Kidney (tissue), 13 donors: ENCODE measurements at regions not wholly inside any gene's neighbourhood (a gene's known extent, or its start where the extent isn't known, plus 50 kb on each side); places are given as distances from the start of the nearest gene placed in this dataset.

Experiments
- DNase-seq, 5 donors: peaks; one replicate each; pipeline ENCODE4 v3.0.0-alpha.2; 2013 to 2020
- FAIRE-seq: peaks from 2 replicates; lab custom pipeline; 2012; peaks lifted over from hg19 to GRCh38; lab: Jason Lieb, UNC
- H3K27ac ChIP-seq, 2 donors: one replicate each; pipeline ENCODE4 v1.7.0; 2013; ENCODE audit warnings: low read depth in 2 of 2, low read length in 2 of 2, inconsistent platforms in 1 of 2
- H3K27me3 ChIP-seq: one replicate; pipeline ENCODE4 v1.7.1; 2013; ENCODE audit warnings: low read length, inconsistent platforms; ENCODE audit not compliant: control insufficient read depth, insufficient read depth
- H3K36me3 ChIP-seq, 3 donors: one replicate each; pipeline versions ENCODE4 v1.7.0 to v1.7.1; 2013; ENCODE audit warnings: low read length in 3 of 3, control low read depth in 1 of 3, inconsistent platforms in 1 of 3; ENCODE audit not compliant: insufficient read depth in 3 of 3, control insufficient read depth in 2 of 3
- H3K4me1 ChIP-seq, 3 donors: one replicate each; pipeline versions ENCODE4 v1.7.0 to v1.7.1; 2013; ENCODE audit warnings: low read length in 3 of 3, inconsistent platforms in 1 of 3, low read depth in 1 of 3; ENCODE audit not compliant: control insufficient read depth in 2 of 3, insufficient read depth in 2 of 3
- H3K4me3 ChIP-seq, 3 donors: one replicate each; pipeline versions ENCODE4 v1.7.0 to v1.8.1; 2013; ENCODE audit warnings: low read length in 3 of 3, control low read depth in 1 of 3, inconsistent platforms in 1 of 3
- H3K9ac ChIP-seq, 3 donors: one replicate each; pipeline versions ENCODE4 v1.7.0 to v1.7.1; 2013; ENCODE audit warnings: low read length in 3 of 3, control low read depth in 1 of 3, inconsistent platforms in 1 of 3
- H3K9me3 ChIP-seq, 3 donors: one replicate each; pipeline versions ENCODE4 v1.7.0 to v1.7.1; 2013; ENCODE audit warnings: low read length in 3 of 3, control low read depth in 1 of 3, inconsistent platforms in 1 of 3; ENCODE audit not compliant: control insufficient read depth in 2 of 3, insufficient read depth in 1 of 3
- intact Hi-C: fragments of 100-400 bp; cut with DNase I; formaldehyde crosslinking; loops from one replicate; pipeline ENCODE4 v1.11.1; 2022
- TF ChIP-seq, protein P1 (sequence below): IDR thresholded peaks from 3 replicates; pipeline ENCODE4 v1.5.1; 2012; ENCODE audit warnings: mild to moderate bottlenecking, moderate library complexity, borderline replicate concordance; ENCODE audit not compliant: insufficient read depth; ENCODE audit errors: extremely low read depth
- donor health status: control.
- donor health status: control.
- donor health status: control.
- donor health status: control.
- donor health status: control.
- donor health status: DM: yes; HTN: yes; CAD: no.
- donor health status: Normal renal cell carcinoma (clear cell type).

DNA sequence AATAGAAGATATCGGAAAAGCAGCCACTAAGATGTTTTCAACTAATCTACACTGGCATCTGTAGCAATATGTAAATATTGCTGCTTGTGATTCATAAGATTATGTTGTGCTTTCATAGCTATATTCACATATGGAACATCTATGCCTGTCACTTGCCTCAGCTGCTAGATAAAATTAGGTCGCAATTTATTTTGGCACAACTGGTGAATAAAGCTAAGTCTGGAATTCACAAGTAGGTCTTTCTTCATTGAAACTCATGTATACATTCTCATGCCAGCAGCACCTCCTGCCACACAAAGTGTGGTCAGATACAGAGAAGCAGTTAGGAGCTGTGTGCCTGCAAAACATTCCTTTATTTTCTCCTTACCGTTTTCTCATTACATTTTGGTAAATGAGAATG is 543.3 kb upstream of the CHORDC1 start:
- TF ChIP-seq, protein P1, sequence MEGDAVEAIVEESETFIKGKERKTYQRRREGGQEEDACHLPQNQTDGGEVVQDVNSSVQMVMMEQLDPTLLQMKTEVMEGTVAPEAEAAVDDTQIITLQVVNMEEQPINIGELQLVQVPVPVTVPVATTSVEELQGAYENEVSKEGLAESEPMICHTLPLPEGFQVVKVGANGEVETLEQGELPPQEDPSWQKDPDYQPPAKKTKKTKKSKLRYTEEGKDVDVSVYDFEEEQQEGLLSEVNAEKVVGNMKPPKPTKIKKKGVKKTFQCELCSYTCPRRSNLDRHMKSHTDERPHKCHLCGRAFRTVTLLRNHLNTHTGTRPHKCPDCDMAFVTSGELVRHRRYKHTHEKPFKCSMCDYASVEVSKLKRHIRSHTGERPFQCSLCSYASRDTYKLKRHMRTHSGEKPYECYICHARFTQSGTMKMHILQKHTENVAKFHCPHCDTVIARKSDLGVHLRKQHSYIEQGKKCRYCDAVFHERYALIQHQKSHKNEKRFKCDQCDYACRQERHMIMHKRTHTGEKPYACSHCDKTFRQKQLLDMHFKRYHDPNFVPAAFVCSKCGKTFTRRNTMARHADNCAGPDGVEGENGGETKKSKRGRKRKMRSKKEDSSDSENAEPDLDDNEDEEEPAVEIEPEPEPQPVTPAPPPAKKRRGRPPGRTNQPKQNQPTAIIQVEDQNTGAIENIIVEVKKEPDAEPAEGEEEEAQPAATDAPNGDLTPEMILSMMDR, result no peak
- intact Hi-C loops, result no loop called here
- H3K9me3 ChIP-seq, result no peaks in the 10 kb centered on the region
- H3K36me3 ChIP-seq, result no peaks in the 10 kb centered on the region
- H3K27me3 ChIP-seq, result no peaks in the 10 kb centered on the region
- no peak overlapping the region for H3K4me3 ChIP-seq
- no peaks in the 10 kb centered on the region for H3K4me1 ChIP-seq
- no peak overlapping the region for H3K9ac ChIP-seq
- FAIRE-seq (no peak), DNase-seq (no peak)
- no peak overlapping the region for H3K27ac ChIP-seq

DNA sequence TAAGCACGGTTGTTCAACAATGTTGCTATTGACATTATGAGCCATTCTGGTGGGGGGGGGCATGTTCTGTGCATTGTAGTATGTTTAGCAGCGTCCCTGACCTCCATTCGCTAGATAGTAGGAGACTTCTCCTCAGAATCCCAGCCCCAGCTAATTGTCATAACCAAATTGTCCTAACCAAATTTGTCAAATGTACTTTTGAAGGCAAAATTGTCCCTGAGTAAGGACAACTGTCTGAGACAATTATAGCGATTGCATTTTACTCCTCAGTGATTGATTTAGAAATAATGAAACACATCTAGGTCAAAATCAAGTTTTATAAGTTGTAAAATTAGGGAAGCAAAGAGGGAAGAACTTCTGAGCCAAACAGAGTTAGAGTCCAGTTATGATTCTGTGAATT is 541.8 kb upstream of the CHORDC1 start:
- Histone ChIP-seq H3K9me3 (no peaks in the 10 kb centered on the region), H3K4me3 (no peak overlapping the region), H3K36me3 (no peaks in the 10 kb centered on the region), H3K9ac (no peak overlapping the region), H3K27me3 (no peaks in the 10 kb centered on the region), H3K4me1 (no peaks in the 10 kb centered on the region), H3K27ac (no peak overlapping the region)
- no peak for DNase-seq
- no peak for FAIRE-seq
- intact Hi-C loops, result no loop called here
- TF ChIP-seq, protein P1, result no peak

DNA sequence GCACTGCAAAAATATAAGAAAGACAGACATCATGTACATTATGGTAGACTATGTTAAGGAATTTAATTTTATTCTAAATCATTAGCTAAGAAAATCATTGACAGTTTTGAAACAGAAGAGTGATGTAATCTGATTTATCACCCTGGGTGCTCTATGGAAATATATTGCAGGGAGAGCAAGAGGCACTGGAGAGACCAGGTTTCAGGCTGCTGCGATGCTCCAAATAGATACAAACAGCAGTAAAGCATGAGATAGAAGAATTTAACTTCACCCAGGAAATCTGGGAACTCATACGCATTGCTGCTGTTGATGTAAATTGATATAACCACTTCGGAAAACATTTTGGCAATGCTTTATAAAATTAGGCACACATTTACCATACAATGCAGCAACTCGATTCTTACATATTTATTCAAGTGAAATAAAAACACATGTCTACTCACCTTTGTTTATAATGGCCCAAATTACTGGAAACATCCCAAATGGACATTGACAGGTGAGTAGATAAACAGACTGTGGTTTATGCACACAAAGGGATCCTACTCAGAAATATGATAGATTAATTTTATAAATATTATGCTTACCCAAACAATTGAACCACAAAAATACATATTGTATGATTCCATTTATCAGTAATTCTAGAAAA is 535.1 kb upstream of the CHORDC1 start:
- no peak for FAIRE-seq
- no peak for DNase-seq
- Histone ChIP-seq H3K9me3 (no peaks in the 10 kb centered on the region), H3K36me3 (no peaks in the 10 kb centered on the region), H3K27me3 (no peaks in the 10 kb centered on the region), H3K27ac (no peak overlapping the region), H3K4me1 (no peaks in the 10 kb centered on the region), H3K9ac (no peak overlapping the region), H3K4me3 (no peak overlapping the region)
- TF ChIP-seq, protein P1, result no peak
- intact Hi-C loops, result no loop called here

DNA sequence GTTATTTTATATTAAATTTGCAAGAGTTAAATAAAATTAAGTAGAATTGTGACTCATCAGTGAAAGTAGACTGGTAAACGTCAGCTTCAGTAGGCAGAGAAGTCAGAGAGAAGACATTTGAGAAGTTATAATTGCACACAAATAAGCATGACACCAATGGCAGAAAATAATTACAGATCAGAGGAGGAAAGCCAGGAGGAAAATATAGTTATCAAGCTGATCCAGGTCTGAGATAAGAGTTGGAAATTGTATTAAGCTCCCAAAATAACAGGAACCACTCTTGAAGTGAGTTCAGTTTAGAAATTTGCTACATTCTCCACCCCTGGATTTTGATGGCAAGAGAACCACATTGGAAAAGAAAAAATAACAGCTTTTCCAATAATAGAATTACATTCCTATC is 533.8 kb upstream of the CHORDC1 start:
- Histone ChIP-seq H3K4me3 (no peak overlapping the region), H3K4me1 (no peaks in the 10 kb centered on the region), H3K9ac (no peak overlapping the region), H3K27me3 (no peaks in the 10 kb centered on the region), H3K9me3 (no peaks in the 10 kb centered on the region), H3K27ac (no peak overlapping the region), H3K36me3 (no peaks in the 10 kb centered on the region)
- TF ChIP-seq, protein P1, result no peak
- FAIRE-seq (no peak), DNase-seq (no peak)
- intact Hi-C loops, result no loop called here
